Stomach smooth muscle (tissue), 2 donors: ENCODE measurements at regions not wholly inside any gene's neighbourhood (a gene's known extent, or its start where the extent isn't known, plus 50 kb on each side); places are given as distances from the start of the nearest gene placed in this dataset.

Experiments
- H3K27ac ChIP-seq: one replicate; pipeline ENCODE4 v1.7.0; 2013; ENCODE audit warnings: mild to moderate bottlenecking, low read length, inconsistent platforms
- H3K27me3 ChIP-seq, 2 donors: one replicate each; pipeline ENCODE4 v1.7.0; 2013; ENCODE audit warnings: low read length in 2 of 2; ENCODE audit not compliant: insufficient read depth in 2 of 2, control insufficient read depth in 1 of 2
- H3K36me3 ChIP-seq, 2 donors: one replicate each; pipeline ENCODE4 v1.7.0; 2013; ENCODE audit warnings: low read length in 2 of 2; ENCODE audit not compliant: control insufficient read depth in 2 of 2, insufficient read depth in 2 of 2
- H3K4me1 ChIP-seq: one replicate; pipeline ENCODE4 v1.7.0; 2013; ENCODE audit warnings: low read length; ENCODE audit not compliant: control insufficient read depth, insufficient read depth
- H3K4me3 ChIP-seq, 2 donors: one replicate each; pipeline ENCODE4 v1.7.0; 2013; ENCODE audit warnings: low read length in 2 of 2
- H3K9ac ChIP-seq, 2 donors: one replicate each; pipeline ENCODE4 v1.7.0; 2013; ENCODE audit warnings: low read length in 2 of 2, mild to moderate bottlenecking in 1 of 2
- H3K9me3 ChIP-seq, 2 donors: one replicate each; pipeline ENCODE4 v1.7.0; 2013; ENCODE audit warnings: low read length in 2 of 2; ENCODE audit not compliant: control insufficient read depth in 2 of 2
- donor health status: healthy.
- donor health status: Pancreatic carcinoma.

- Histone ChIP-seq H3K27me3 (no peaks in the 10 kb centered on the region), H3K9me3 (no peaks in the 10 kb centered on the region), H3K27ac (peak overlapping the region; percentile 55), H3K36me3 (no peaks in the 10 kb centered on the region), H3K4me1 (peaks cover 56% of the 10 kb centered on the region), H3K9ac (no peak overlapping the region), H3K4me3 (peak overlapping the region in 1 of 2 donors; percentile 22)
These were observed 481.6 kb downstream of the RPS24 start for GRCh38 chr10:78515038-78515872.

- Histone ChIP-seq H3K4me3 (no peak overlapping the region), H3K27ac (peak overlapping the region; percentile 49), H3K27me3 (no peaks in the 10 kb centered on the region), H3K9ac (no peak overlapping the region), H3K4me1 (peaks cover 55% of the 10 kb centered on the region), H3K9me3 (no peaks in the 10 kb centered on the region), H3K36me3 (no peaks in the 10 kb centered on the region)
These were observed 482.1 kb downstream of the RPS24 start for GRCh38 chr10:78515873-78516153.

GRCh38 chr10:78516236-78516635 lies 482.6 kb downstream of the RPS24 start:
- Histone ChIP-seq H3K4me1 (peaks cover 52% of the 10 kb centered on the region), H3K4me3 (peak overlapping the region in 1 of 2 donors; percentile 22), H3K9ac (no peak overlapping the region), H3K27ac (peak overlapping the region; percentile 49), H3K36me3 (no peaks in the 10 kb centered on the region), H3K9me3 (no peaks in the 10 kb centered on the region), H3K27me3 (no peaks in the 10 kb centered on the region)

- no peaks in the 10 kb centered on the region for H3K9me3 ChIP-seq
- no peaks in the 10 kb centered on the region for H3K27me3 ChIP-seq
- no peak overlapping the region for H3K4me3 ChIP-seq
- H3K4me1 ChIP-seq, result peaks cover 47% of the 10 kb centered on the region
- H3K9ac ChIP-seq, result no peak overlapping the region
- peak overlapping the region; percentile 49 for H3K27ac ChIP-seq
- H3K36me3 ChIP-seq, result no peaks in the 10 kb centered on the region
These were observed 483.1 kb downstream of the RPS24 start for GRCh38 chr10:78516756-78517155.

GRCh38 chr10:78518224-78518623 lies 484.6 kb downstream of the RPS24 start:
- Histone ChIP-seq H3K9ac (no peak overlapping the region), H3K27me3 (no peaks in the 10 kb centered on the region), H3K36me3 (no peaks in the 10 kb centered on the region), H3K4me3 (no peak overlapping the region), H3K9me3 (no peaks in the 10 kb centered on the region), H3K4me1 (peaks cover 38% of the 10 kb centered on the region), H3K27ac (no peak overlapping the region)

- Histone ChIP-seq H3K4me3 (no peak overlapping the region), H3K9ac (no peak overlapping the region), H3K27me3 (no peaks in the 10 kb centered on the region), H3K27ac (no peak overlapping the region), H3K36me3 (no peaks in the 10 kb centered on the region), H3K9me3 (no peaks in the 10 kb centered on the region), H3K4me1 (peaks cover 17% of the 10 kb centered on the region)
These were observed 487.2 kb downstream of the RPS24 start for GRCh38 chr10:78520737-78521430.

GRCh38 chr10:78523453-78523852 lies 489.8 kb downstream of the RPS24 start:
- Histone ChIP-seq H3K36me3 (no peaks in the 10 kb centered on the region), H3K9ac (no peak overlapping the region), H3K4me1 (peaks cover 5% of the 10 kb centered on the region), H3K27ac (no peak overlapping the region), H3K9me3 (no peaks in the 10 kb centered on the region), H3K27me3 (no peaks in the 10 kb centered on the region), H3K4me3 (no peak overlapping the region)

- H3K27ac ChIP-seq, result no peak overlapping the region
- H3K4me1 ChIP-seq, result peaks cover 5% of the 10 kb centered on the region
- H3K9me3 ChIP-seq, result no peaks in the 10 kb centered on the region
- H3K9ac ChIP-seq, result no peak overlapping the region
- no peaks in the 10 kb centered on the region for H3K36me3 ChIP-seq
- no peaks in the 10 kb centered on the region for H3K27me3 ChIP-seq
- no peak overlapping the region for H3K4me3 ChIP-seq
These were observed 490.7 kb downstream of the RPS24 start for GRCh38 chr10:78524342-78524741.

GRCh38 chr10:78524941-78525340 lies 491.3 kb downstream of the RPS24 start:
- Histone ChIP-seq H3K9me3 (no peaks in the 10 kb centered on the region), H3K27me3 (no peaks in the 10 kb centered on the region), H3K4me1 (peaks cover 5% of the 10 kb centered on the region), H3K27ac (no peak overlapping the region), H3K4me3 (no peak overlapping the region), H3K9ac (no peak overlapping the region), H3K36me3 (no peaks in the 10 kb centered on the region)

- H3K4me3 ChIP-seq, result no peak overlapping the region
- no peaks in the 10 kb centered on the region for H3K36me3 ChIP-seq
- no peak overlapping the region for H3K9ac ChIP-seq
- no peaks in the 10 kb centered on the region for H3K9me3 ChIP-seq
- no peaks in the 10 kb centered on the region for H3K27me3 ChIP-seq
- peaks cover 4% of the 10 kb centered on the region for H3K4me1 ChIP-seq
- H3K27ac ChIP-seq, result no peak overlapping the region
These were observed 492.7 kb downstream of the RPS24 start for GRCh38 chr10:78526347-78526746.

GRCh38 chr10:78527296-78527695 lies 493.6 kb downstream of the RPS24 start:
- Histone ChIP-seq H3K4me1 (peaks cover 5% of the 10 kb centered on the region), H3K9me3 (no peaks in the 10 kb centered on the region), H3K36me3 (no peaks in the 10 kb centered on the region), H3K27ac (no peak overlapping the region), H3K27me3 (no peaks in the 10 kb centered on the region), H3K9ac (no peak overlapping the region), H3K4me3 (no peak overlapping the region)
